ENCODE measurements at regions not wholly inside any gene's neighbourhood (a gene's known extent, or its start where the extent isn't known, plus 50 kb on each side); places are given as distances from the start of the nearest gene placed in this dataset.
A peak's percentile ranks its signal among the peaks of the same experiment; 100 is the strongest.

GRCh38 chr12:105580821-105581352, 250.4 kb downstream of the C12orf75 start:
- TF ChIP-seq, protein P1, sequence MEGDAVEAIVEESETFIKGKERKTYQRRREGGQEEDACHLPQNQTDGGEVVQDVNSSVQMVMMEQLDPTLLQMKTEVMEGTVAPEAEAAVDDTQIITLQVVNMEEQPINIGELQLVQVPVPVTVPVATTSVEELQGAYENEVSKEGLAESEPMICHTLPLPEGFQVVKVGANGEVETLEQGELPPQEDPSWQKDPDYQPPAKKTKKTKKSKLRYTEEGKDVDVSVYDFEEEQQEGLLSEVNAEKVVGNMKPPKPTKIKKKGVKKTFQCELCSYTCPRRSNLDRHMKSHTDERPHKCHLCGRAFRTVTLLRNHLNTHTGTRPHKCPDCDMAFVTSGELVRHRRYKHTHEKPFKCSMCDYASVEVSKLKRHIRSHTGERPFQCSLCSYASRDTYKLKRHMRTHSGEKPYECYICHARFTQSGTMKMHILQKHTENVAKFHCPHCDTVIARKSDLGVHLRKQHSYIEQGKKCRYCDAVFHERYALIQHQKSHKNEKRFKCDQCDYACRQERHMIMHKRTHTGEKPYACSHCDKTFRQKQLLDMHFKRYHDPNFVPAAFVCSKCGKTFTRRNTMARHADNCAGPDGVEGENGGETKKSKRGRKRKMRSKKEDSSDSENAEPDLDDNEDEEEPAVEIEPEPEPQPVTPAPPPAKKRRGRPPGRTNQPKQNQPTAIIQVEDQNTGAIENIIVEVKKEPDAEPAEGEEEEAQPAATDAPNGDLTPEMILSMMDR (IDR thresholded peaks at IDR 0.05) = no peak
- peak in 1 of 2 donors; percentile 91 for TF ChIP-seq POLR2AphosphoS5 (IDR thresholded peaks at IDR 0.05; ENCODE audit: insufficient read depth in 1 of 2, low read depth in 1 of 2)
- no peak for TF ChIP-seq POLR2A (IDR thresholded peaks at IDR 0.05)
